Breast epithelium (tissue), 3 donors: ENCODE measurements at regions not wholly inside any gene's neighbourhood (a gene's known extent, or its start where the extent isn't known, plus 50 kb on each side); places are given as distances from the start of the nearest gene placed in this dataset.

Source experiments
- CTCF ChIP-seq, 3 donors: fragments of 450-650 bp; IDR thresholded peaks; one replicate each; pipeline ENCODE4 v1.5.1; 2016 to 2017; ENCODE audit warnings: antibody characterized with exemption in 3 of 3, mild to moderate bottlenecking in 3 of 3, moderate library complexity in 3 of 3
- POLR2AphosphoS5 ChIP-seq, 3 donors: sonication (generic); formaldehyde crosslinking; IDR thresholded peaks; one replicate each; pipeline ENCODE4 v1.6.1; 2017; ENCODE audit warnings: antibody characterized with exemption in 3 of 3

GRCh38 chr3:963755-964154, 129.1 kb upstream of the CNTN6 start:
- TF ChIP-seq CTCF (IDR thresholded peaks at IDR 0.05) (no peak), POLR2AphosphoS5 (IDR thresholded peaks at IDR 0.05) (no peak)
